H7 (cell line): ENCODE measurements at regions not wholly inside any gene's neighbourhood (a gene's known extent, or its start where the extent isn't known, plus 50 kb on each side); places are given as distances from the start of the nearest gene placed in this dataset.
A peak's percentile ranks its signal among the peaks of the same experiment; 100 is the strongest.
"Not testable (repeated sequence)": the region's sequence is repeated elsewhere in the genome, so short reads cannot be mapped to it uniquely, and the experiment has no call there.

Experiments
- DNase-seq: peaks from one replicate; pipeline ENCODE4 v3.0.0; 2012
- H3K27me3 ChIP-seq: 2 replicates; pipeline ENCODE4 v1.6.0; 2011; ENCODE audit warnings: mild to moderate bottlenecking, low read length; ENCODE audit not compliant: control insufficient read depth, insufficient read depth
- H3K36me3 ChIP-seq: replicated peaks from 2 replicates; pipeline ENCODE4 v1.5.1; 2011; ENCODE audit warnings: low read length; ENCODE audit not compliant: control insufficient read depth, insufficient read depth
- H3K4me3 ChIP-seq: 2 replicates; pipeline ENCODE4 v1.5.1; 2011; ENCODE audit warnings: low read depth, mild to moderate bottlenecking, control low read depth, low read length, moderate library complexity; ENCODE audit not compliant: insufficient read depth

DNA sequence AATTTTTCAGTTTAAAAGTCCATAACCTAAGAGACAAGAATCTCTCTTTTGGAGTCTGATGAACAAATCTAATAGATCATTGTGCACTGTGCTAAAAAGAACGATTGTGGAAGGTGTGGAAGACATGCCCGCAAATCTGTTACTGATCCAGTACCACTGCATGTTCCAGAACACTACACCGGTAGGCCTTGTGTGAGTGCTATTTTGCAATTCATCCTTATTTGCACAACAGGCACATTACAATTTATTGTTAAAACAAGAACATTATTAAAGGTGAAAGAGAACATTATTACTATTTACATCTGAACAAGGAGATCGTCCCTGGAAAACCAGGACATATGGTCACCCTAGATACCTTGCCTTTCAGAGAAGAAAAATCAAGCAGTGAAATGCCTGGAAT is 205.7 kb upstream of the NECTIN3 start:
- DNase-seq = no peak
- H3K27me3 ChIP-seq = no peaks in the 10 kb centered on the region
- H3K36me3 ChIP-seq = no peaks in the 10 kb centered on the region
- H3K4me3 ChIP-seq = no peak overlapping the region

DNA sequence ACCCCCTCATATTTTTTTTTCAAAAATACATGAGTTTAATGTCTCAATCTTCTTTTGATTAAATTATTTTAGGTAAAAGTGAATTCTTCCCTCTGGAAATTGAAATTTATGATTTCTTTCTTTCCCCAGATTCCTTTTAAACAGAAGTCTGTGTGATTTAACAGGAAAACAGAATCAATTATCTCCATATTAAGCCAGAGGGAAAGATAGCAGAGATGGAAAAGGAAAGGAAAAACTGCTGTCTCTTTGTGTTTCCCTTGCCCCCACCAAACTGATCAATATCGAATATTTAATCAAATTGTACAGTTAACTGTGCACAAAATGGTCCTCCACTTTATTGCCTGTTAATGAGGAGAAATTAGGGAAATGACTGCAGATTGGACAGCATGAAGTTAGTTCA is 203.5 kb upstream of the NECTIN3 start:
- DNase-seq = no peak
- H3K4me3 ChIP-seq = no peak overlapping the region

DNA sequence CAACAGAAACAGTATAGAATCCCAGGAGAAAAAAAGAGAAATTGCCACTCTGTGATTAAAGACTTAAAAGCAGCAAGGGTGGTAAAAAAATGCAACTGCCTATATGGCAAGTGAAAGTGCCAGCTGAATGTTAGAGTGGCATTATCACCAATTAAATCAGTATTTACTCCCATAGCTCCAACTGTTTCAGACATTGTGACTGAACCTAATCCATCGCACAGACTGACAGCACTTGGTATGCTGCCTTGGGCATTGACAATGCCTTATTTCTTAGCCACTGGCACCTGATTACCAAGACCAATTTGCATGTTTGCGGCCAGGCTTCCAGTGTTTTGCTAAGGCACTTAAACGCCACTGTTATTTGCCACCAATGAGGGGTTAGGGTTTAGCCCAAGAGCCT is 201.9 kb upstream of the NECTIN3 start:
- no peak for DNase-seq
- H3K4me3 ChIP-seq = no peak overlapping the region
- H3K36me3 ChIP-seq = no peaks in the 10 kb centered on the region
- H3K27me3 ChIP-seq = no peaks in the 10 kb centered on the region

More for the DNA sequence above, 203.5 kb upstream of the NECTIN3 start:
- H3K27me3 ChIP-seq = no peaks in the 10 kb centered on the region
- H3K36me3 ChIP-seq = no peaks in the 10 kb centered on the region

DNA sequence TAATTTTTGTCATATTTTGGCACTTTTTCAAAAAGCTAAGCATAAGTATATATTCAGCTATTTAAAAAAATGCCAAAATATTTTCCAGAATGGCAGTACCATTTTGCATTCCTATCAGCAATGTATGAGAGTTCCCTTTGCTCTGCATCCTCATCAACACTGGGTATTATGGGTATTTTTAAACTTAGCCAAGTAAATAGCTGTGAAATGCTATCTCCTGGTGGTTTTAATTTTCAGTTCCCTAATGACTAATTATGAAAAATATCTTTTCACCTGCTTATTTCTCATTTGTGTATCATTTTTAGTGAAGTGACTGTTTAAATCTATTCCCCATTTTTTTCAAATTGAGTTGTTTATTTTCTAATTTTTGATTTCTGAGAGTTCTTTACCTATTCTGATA is 199.7 kb upstream of the NECTIN3 start:
- Histone ChIP-seq H3K4me3 (no peak overlapping the region), H3K27me3 (no peaks in the 10 kb centered on the region), H3K36me3 (no peaks in the 10 kb centered on the region)
- no peak for DNase-seq

DNA sequence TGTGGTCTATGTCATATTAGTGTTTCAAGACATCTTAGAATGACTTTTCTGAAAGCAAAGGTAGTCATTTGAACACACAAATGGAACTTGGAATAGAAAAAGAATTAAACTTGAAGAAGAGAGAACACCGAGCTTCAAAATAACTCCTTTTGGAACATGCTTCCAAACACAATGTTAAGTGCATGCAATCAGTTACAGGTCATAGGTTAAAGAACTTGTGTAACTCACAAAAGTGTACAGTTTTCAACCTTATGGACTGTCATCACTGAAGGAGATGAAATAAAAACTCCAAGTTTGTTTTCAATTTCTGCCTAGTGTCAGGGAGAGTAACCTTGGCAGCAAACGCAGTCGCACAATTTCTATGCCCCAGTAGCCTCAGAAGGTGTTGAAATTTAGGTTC is 192.9 kb upstream of the NECTIN3 start:
- no peak for DNase-seq
- no peak overlapping the region for H3K4me3 ChIP-seq

DNA sequence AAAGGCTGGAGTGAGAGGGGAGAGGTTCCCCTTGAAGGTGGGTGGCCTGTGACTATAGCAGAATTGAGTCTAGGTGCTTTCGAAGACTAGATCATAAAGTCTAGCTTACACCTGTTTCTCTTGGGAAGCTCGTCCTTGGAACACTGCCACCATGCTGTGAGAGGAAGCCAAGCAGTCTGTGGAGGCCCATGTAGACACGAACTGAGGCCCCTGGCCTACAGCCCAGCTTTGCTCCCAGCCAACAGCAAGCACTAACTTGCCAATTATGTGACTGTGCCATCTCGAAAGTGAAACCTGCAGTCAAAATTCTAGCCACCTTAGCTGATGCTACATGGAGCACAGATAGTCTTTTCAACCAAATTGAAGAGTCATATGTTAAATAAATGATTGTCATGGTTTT is 190.5 kb upstream of the NECTIN3 start:
- DNase-seq = peak; percentile 39
- Histone ChIP-seq H3K4me3 (no peak overlapping the region), H3K27me3 (no peaks in the 10 kb centered on the region), H3K36me3 (no peaks in the 10 kb centered on the region; the same call in 1 of the 2 replicates)

More for the DNA sequence above, 192.9 kb upstream of the NECTIN3 start:
- Histone ChIP-seq H3K36me3 (no peaks in the 10 kb centered on the region), H3K27me3 (no peaks in the 10 kb centered on the region)

DNA sequence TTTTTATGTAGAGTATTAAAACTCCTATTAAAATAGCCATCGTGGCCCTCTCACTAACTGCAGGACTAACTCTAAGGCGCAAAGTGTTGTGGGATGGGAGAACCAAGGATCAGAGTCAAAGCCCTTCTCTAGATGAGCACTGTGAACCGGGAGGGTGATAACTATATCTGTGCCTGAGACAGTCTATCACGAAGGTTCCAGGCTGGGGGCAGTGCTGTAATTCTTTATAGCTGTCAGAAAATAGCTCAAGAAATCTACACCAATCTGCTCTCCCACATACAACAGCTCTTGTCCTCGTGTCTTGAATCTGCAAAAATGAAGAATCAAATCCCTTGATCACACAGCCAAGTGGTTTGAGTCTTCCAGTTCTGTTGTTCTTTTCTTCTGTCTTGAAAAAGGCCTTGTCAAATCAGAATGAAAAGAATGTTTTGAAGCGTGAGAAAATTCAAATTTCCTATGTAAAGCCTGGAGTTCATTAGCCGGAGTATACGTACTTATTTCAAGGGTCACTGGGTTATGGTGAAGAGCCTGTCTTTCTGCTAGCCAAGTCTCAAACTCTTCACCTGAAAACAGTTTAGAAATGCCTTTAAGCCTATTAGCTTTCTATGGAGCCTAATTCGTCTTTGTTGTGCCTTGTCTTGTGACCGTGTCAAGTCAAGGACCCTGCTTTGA is 185.3 kb upstream of the NECTIN3 start:
- H3K4me3 ChIP-seq = no peak overlapping the region

DNA sequence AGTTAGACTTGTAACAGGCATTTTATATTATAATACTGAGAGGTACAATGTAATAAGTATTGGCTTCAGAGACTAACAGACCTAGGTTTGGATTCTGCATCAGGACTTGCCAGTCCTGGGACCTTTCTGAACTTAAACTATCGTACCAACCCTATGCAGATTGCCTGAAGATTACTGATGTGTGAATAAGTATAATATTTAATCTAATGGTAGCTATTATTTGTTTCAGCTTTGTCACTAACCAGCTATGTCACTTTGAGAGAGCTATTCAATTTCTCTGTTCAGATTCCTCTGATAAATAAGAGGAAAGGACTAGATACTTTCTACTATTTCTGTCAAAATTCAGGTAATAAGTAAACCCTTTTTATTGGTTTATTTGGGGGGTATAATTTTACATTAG is 184.4 kb upstream of the NECTIN3 start:
- Histone ChIP-seq H3K36me3 (no peaks in the 10 kb centered on the region; the same call in 1 of the 2 replicates), H3K27me3 (no peaks in the 10 kb centered on the region), H3K4me3 (no peak overlapping the region)
- no peak for DNase-seq

More for the DNA sequence above, 185.3 kb upstream of the NECTIN3 start:
- Histone ChIP-seq H3K27me3 (no peaks in the 10 kb centered on the region), H3K36me3 (no peaks in the 10 kb centered on the region; the same call in 1 of the 2 replicates)
- DNase-seq = no peak

DNA sequence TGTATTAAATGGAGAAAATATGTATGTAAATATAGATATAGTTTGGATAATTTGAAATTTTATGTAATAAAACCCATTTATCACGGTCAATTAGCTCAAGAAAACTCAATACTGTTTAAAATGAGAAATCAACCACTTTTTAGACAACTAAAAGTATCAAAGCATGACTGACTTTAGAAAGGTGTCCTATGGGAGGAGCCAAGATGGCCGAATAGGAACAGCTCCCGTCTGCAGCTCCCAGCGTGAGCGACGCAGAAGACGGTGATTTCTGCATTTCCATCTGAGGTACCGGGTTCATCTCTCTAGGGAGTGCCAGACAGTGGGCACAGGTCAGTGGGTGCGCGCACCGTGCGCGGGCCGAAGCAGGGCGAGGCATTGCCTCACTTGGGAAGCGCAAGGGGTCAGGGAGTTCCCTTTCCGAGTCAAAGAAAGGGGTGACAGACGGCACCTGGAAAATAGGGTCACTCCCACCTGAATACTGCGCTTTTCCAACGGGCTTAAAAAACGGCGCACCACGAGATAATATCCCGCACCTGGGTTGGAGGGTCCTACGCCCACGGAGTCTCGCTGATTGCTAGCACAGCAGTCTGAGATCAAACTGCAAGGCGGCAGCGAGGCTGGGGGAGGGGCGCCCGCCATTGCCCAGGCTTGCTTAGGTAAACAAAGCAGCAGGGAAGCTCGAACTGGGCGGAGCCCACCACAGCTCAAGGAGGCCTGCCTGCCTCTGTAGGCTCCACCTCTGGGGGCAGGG is 182.8 kb upstream of the NECTIN3 start:
- not testable (repeated sequence) for H3K27me3 ChIP-seq, DNase-seq, H3K36me3 ChIP-seq
- peak overlapping the region; percentile 31 for H3K4me3 ChIP-seq

DNA sequence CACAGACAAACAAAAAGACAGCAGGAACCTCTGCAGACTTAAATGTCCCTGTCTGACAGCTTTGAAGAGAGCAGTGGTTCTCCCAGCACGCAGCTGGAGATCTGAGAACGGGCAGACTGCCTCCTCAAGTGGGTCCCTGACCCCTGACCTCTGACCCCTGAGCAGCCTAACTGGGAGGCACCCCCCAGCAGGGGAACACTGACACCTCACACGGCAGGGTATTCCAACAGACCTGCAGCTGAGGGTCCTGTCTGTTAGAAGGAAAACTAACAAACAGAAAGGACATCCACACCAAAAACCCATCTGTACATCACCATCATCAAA is 182.3 kb upstream of the NECTIN3 start:
- not testable (repeated sequence) for H3K36me3 ChIP-seq, DNase-seq, H3K27me3 ChIP-seq, H3K4me3 ChIP-seq

DNA sequence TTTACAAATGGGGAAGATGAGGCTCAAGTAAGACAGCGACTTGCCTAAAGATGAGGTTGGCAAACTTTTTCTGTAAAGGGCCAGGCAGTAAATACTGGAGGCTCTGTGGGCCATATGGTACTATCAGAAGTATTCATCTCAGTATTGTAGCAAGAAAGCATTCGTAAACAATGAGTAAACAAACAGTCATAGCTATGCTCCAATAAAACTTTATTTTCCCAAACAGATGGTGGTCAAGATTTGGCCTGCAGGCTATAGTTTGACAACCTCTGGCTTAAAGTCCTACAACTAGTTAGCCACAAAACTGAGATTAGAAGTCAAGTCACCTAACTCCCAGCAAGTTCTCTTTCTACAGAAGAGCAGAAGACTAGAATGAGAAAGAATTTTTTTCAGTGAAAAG is 177.0 kb upstream of the NECTIN3 start:
- no peak for DNase-seq
- H3K36me3 ChIP-seq = peaks cover 4% of the 10 kb centered on the region; the same call in 1 of the 2 replicates
- no peak overlapping the region for H3K4me3 ChIP-seq
- no peaks in the 10 kb centered on the region for H3K27me3 ChIP-seq

DNA sequence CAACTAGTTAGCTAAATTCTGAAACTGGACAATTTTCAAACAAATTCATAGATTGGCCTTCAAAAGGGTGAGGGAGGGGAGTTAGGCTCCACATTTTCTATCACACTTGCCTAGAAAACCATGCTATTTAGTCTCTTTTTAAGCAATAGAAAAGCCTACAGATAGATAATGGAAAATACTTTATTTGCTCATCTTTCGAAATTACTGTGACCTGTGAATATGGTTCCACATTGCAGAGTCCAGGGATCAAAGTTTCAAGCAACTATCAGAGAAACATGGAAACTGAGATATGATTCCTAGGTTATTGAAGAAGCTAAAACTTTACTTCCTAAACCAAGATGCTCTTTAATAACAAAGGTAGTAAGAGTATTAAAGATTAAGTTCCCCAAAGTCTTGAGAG is 176.6 kb upstream of the NECTIN3 start:
- H3K27me3 ChIP-seq = no peaks in the 10 kb centered on the region
- no peak for DNase-seq
- no peak overlapping the region for H3K4me3 ChIP-seq
- H3K36me3 ChIP-seq = peaks cover 4% of the 10 kb centered on the region; the same call in 1 of the 2 replicates

DNA sequence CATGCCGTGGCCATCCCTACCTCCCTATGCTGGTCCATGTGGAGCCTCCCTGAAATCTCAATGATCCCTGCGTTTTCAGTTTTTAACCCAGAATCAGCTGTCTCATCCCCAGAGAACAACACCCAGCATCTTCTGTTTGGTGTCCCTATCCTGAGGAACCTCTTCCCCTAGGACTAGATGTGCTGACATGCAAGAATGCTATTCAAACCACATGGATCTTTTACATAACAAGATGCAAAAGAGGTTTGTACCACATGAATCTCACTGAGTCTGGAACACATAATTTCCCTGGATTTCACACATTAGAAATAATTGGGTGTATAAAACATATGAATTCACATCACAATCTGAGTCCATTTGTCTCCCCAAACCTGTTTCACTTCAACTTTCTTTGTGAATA is 174.6 kb upstream of the NECTIN3 start:
- Histone ChIP-seq H3K36me3 (peaks cover 4% of the 10 kb centered on the region; the same call in 1 of the 2 replicates), H3K27me3 (no peaks in the 10 kb centered on the region), H3K4me3 (no peak overlapping the region)
- DNase-seq = no peak

DNA sequence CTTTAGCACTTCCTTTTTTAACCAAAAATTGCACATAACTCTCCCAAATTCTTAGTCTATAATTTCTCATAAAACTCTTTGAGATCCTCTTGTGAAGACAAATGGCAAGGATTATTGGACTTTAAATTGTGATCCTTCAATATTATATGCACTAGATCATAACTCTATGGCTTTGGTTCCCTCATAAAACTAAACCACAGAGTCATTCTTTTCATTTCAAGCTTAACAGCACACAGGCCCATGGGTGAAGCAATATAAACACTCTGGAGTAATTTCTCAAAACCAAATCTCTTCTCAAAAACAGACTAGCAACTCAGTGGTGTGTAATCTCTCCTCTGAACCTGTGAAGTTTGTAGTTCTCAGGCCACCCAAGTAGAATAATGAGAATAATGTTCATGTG is 171.0 kb upstream of the NECTIN3 start:
- DNase-seq = no peak
- H3K36me3 ChIP-seq = no peaks in the 10 kb centered on the region
- no peak overlapping the region for H3K4me3 ChIP-seq
- no peaks in the 10 kb centered on the region for H3K27me3 ChIP-seq

DNA sequence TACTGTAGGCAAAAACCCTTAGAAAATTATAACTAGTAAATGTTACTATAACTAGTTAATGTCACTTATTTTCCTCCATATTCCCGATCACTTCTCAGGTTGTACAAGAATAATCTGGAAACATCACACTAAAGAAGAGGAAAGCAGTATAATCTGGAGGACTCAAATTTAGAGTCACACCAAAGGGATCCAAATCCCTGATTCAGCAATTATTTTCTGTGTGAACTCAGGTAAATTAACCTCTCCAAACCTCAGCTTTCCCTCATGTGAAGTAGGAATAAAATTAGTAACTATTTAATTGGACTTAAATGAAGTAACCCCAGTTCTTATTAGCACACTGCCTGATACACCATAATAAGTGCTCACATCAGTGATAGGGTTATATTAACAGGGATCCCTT is 170.1 kb upstream of the NECTIN3 start:
- no peaks in the 10 kb centered on the region for H3K36me3 ChIP-seq
- DNase-seq = no peak
- no peaks in the 10 kb centered on the region for H3K27me3 ChIP-seq
- H3K4me3 ChIP-seq = no peak overlapping the region
